ENCODE measurements at regions not wholly inside any gene's neighbourhood (a gene's known extent, or its start where the extent isn't known, plus 50 kb on each side); places are given as distances from the start of the nearest gene placed in this dataset.

DNA sequence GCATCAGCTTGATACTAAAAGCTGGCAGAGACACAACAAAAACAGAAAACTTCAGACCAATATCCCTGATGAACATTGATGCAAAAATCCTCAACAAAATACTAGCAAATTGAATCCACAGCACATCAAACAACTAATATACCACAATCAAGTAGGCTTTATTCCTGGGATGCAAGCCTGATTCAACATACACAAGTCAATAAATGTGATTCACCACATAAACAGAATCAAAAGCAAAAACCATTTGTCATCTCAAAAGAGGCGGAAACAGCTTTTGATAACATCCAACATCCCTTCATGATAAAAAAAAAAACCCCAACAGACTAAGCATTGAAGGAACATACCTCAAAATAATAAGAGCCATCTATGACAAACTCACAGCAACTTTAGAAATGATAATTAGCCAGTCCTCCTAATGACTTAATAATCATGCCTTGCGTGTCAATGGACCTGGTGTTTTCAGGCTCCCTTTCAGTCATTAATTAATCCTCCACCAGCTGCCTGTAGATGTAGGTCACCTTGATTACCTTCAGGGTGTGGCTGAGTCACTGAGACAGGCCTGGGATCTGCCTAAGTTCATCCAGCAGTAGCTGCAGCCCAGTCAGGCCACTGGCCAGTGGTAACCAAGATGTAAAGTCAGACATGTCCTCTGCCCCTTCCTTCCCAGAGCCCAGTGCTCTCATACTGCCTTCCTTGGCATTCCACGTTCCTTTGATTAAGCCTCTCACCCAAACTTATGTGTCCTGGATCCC is 109.8 kb downstream of the EHF start:
- no peak overlapping the region for H3K9ac ChIP-seq (ENCODE audit: low read depth, low read length)
- no peak overlapping the region for H3K18ac ChIP-seq (ENCODE audit: low read depth, low read length)
- no peak overlapping the region for H3K4me2 ChIP-seq (ENCODE audit: low read depth, low read length)
- H3K36me3 ChIP-seq (ENCODE audit: control insufficient read depth, insufficient read depth, low read length): no peaks in the 10 kb centered on the region
- H2AK9ac ChIP-seq (replicated peaks; ENCODE audit: low read depth, low read length, poor library complexity): no peak overlapping the region
- H2BK5ac ChIP-seq (ENCODE audit: low read depth, low read length, poor library complexity, severe bottlenecking): no peak overlapping the region
- no peak overlapping the region for H3K23ac ChIP-seq (ENCODE audit: low read depth, low read length)
- H4K91ac ChIP-seq (ENCODE audit: insufficient read depth, low read depth, low read length): no peak overlapping the region
- H4K5ac ChIP-seq (ENCODE audit: low read depth, low read length): no peak overlapping the region
- no peaks in the 10 kb centered on the region for H3K4me1 ChIP-seq (ENCODE audit: control insufficient read depth, insufficient read depth, low read length)
- peaks cover 18% of the 10 kb centered on the region for H3K27me3 ChIP-seq (ENCODE audit: control insufficient read depth, insufficient read depth, low read length)
- no peak overlapping the region for H3K56ac ChIP-seq (ENCODE audit: extremely low read depth, insufficient read depth, low read length)
- no peak overlapping the region for H3K27ac ChIP-seq (ENCODE audit: insufficient read depth, low read length)
- dilution Hi-C loops (cut with HindIII; ENCODE audit: low sequenced_read_pairs, unreplicated experiment): no loop called here
- TF ChIP-seq MAFK (IDR thresholded peaks at IDR 0.05; ENCODE audit: low read depth, low read length) (no peak), FOS (IDR thresholded peaks at IDR 0.05; ENCODE audit: low read depth, low read length) (no peak), CHD1 (IDR thresholded peaks at IDR 0.05; ENCODE audit: low read depth, low read length) (no peak), NFE2L2 (IDR thresholded peaks at IDR 0.05; ENCODE audit: low read depth, low read length) (no peak), CEBPB (IDR thresholded peaks at IDR 0.05; ENCODE audit: low read depth, low read length) (no peak), MXI1 (IDR thresholded peaks at IDR 0.05; ENCODE audit: borderline replicate concordance, low read depth, low read length) (no peak), RCOR1 (IDR thresholded peaks at IDR 0.05; ENCODE audit: insufficient replicate concordance, low read length) (no peak), RFX5 (IDR thresholded peaks at IDR 0.05; ENCODE audit: low read depth, low read length) (no peak), RAD21 (IDR thresholded peaks at IDR 0.05; ENCODE audit: low read length) (no peak), SMC3 (IDR thresholded peaks at IDR 0.05; ENCODE audit: low read depth, low read length) (no peak)
- TF ChIP-seq, protein P1, sequence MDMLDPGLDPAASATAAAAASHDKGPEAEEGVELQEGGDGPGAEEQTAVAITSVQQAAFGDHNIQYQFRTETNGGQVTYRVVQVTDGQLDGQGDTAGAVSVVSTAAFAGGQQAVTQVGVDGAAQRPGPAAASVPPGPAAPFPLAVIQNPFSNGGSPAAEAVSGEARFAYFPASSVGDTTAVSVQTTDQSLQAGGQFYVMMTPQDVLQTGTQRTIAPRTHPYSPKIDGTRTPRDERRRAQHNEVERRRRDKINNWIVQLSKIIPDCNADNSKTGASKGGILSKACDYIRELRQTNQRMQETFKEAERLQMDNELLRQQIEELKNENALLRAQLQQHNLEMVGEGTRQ (IDR thresholded peaks at IDR 0.05; ENCODE audit: low read depth, low read length): no peak
- TF ChIP-seq, protein P2, sequence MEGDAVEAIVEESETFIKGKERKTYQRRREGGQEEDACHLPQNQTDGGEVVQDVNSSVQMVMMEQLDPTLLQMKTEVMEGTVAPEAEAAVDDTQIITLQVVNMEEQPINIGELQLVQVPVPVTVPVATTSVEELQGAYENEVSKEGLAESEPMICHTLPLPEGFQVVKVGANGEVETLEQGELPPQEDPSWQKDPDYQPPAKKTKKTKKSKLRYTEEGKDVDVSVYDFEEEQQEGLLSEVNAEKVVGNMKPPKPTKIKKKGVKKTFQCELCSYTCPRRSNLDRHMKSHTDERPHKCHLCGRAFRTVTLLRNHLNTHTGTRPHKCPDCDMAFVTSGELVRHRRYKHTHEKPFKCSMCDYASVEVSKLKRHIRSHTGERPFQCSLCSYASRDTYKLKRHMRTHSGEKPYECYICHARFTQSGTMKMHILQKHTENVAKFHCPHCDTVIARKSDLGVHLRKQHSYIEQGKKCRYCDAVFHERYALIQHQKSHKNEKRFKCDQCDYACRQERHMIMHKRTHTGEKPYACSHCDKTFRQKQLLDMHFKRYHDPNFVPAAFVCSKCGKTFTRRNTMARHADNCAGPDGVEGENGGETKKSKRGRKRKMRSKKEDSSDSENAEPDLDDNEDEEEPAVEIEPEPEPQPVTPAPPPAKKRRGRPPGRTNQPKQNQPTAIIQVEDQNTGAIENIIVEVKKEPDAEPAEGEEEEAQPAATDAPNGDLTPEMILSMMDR (conservative IDR thresholded peaks at IDR 0.05; ENCODE audit: low read depth, low read length): no peak
- TF ChIP-seq, protein P3, sequence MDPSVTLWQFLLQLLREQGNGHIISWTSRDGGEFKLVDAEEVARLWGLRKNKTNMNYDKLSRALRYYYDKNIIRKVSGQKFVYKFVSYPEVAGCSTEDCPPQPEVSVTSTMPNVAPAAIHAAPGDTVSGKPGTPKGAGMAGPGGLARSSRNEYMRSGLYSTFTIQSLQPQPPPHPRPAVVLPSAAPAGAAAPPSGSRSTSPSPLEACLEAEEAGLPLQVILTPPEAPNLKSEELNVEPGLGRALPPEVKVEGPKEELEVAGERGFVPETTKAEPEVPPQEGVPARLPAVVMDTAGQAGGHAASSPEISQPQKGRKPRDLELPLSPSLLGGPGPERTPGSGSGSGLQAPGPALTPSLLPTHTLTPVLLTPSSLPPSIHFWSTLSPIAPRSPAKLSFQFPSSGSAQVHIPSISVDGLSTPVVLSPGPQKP (IDR thresholded peaks at IDR 0.05; ENCODE audit: borderline replicate concordance, low read depth, low read length): no peak
- DNase-seq (no peak), ATAC-seq (ENCODE audit: low read depth) (no peak)
- H4K8ac ChIP-seq (ENCODE audit: low read depth in 2 of 2, low read length in 2 of 2): no peak overlapping the region
- POLR2A ChIA-PET (ENCODE audit: unreplicated experiment): no interaction called here
- no peaks in the 10 kb centered on the region for H4K20me1 ChIP-seq (ENCODE audit: insufficient read depth, low read length)
- in situ Hi-C loops (cut with MboI; ENCODE audit: low sequenced_read_pairs): no loop called here
- peaks cover 2% of the 10 kb centered on the region; the same call in 1 of the 2 replicates for H3K9me3 ChIP-seq (ENCODE audit: control insufficient read depth, insufficient read depth, low read length)
- 100% methylated on average over 1 of the region's 3 CpGs; no CpG with 5 or more reads in 1 of the 2 experiments for WGBS, 2 experiments (ENCODE audit: extremely low coverage in 2 of 2, insufficient read length in 1 of 2)
- BruUV-seq (replicated peaks): no TSS peak
- H2BK15ac ChIP-seq (ENCODE audit: low read depth, low read length): no peak overlapping the region
- no peak overlapping the region for H3K4me3 ChIP-seq (ENCODE audit: insufficient read depth, low read depth, low read length)
- no peaks in the 10 kb centered on the region for H3K9me1 ChIP-seq (ENCODE audit: insufficient read depth, low read length)
- no peak overlapping the region for H2AFZ ChIP-seq (replicated peaks; ENCODE audit: low read length, poor library complexity)
- no peak overlapping the region for H2BK20ac ChIP-seq (ENCODE audit: low read depth, low read length)
- H3K4ac ChIP-seq (ENCODE audit: low read depth, low read length): no peak overlapping the region
- no peak overlapping the region for H3K14ac ChIP-seq (replicated peaks; ENCODE audit: low read depth, low read length)
- CTCF ChIA-PET: no interaction called here
- no peak overlapping the region for H2BK120ac ChIP-seq (ENCODE audit: low read depth, low read length)
- no peaks in the 10 kb centered on the region for H3K79me1 ChIP-seq (ENCODE audit: low read depth in 1 of 2, low read length in 2 of 2)
- no peak overlapping the region for H2AK5ac ChIP-seq (ENCODE audit: low read depth, low read length)
- intact Hi-C loops (cut with micrococcal nuclease): no loop called here
